ENCODE measurements at regions not wholly inside any gene's neighbourhood (a gene's known extent, or its start where the extent isn't known, plus 50 kb on each side); places are given as distances from the start of the nearest gene placed in this dataset.

DNA sequence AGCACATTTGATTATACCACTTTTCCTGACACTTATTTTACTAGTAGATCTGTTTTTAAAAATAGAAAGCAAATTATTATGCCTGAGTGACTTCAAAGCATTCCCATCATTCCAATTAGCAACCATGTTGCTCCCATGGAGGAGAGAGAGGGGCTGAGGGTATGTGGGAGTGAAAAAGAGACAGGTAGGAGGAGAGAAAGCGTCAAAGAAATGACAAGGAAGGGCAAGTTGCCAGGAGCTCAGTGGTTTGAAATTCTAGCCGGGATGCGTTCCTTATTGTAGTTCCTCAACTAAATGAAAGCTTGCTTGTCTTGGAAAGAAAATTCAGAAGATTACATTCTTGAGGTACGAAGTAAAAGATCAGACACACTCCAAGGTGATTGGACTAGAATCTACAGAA, 92.4 kb upstream of the PKP2 start:
- H3K4me3 ChIP-seq (ENCODE audit: low read depth, low read length), result no peak overlapping the region
- TF ChIP-seq CTCF (IDR thresholded peaks at IDR 0.05; ENCODE audit: low read depth, low read length) (no peak), MYC (IDR thresholded peaks at IDR 0.05; ENCODE audit: low read depth, low read length) (no peak), POLR2A (IDR thresholded peaks at IDR 0.05; ENCODE audit: extremely low read depth, insufficient read length) (no peak)
- TF ChIP-seq, protein P1, sequence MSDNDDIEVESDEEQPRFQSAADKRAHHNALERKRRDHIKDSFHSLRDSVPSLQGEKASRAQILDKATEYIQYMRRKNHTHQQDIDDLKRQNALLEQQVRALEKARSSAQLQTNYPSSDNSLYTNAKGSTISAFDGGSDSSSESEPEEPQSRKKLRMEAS (IDR thresholded peaks at IDR 0.05; ENCODE audit: low read depth, low read length), result no peak
- no peak for DNase-seq (ENCODE audit: low read depth)

GRCh38 chr12:32987512-32987911, 90.9 kb upstream of the PKP2 start:
- no peak for TF ChIP-seq POLR2A (IDR thresholded peaks at IDR 0.05; ENCODE audit: extremely low read depth, insufficient read length)
- TF ChIP-seq MYC (IDR thresholded peaks at IDR 0.05; ENCODE audit: low read depth, low read length), result no peak
- TF ChIP-seq, protein P1 (IDR thresholded peaks at IDR 0.05; ENCODE audit: low read depth, low read length), result no peak
- TF ChIP-seq CTCF (IDR thresholded peaks at IDR 0.05; ENCODE audit: low read depth, low read length), result no peak
- no peak overlapping the region for H3K4me3 ChIP-seq (ENCODE audit: low read depth, low read length)
- DNase-seq (ENCODE audit: low read depth), result no peak

GRCh38 chr12:32983968-32984367, 87.4 kb upstream of the PKP2 start:
- no peak overlapping the region for H3K4me3 ChIP-seq (ENCODE audit: low read depth, low read length)
- peak; percentile 66 for DNase-seq (ENCODE audit: low read depth)
- no peak for TF ChIP-seq CTCF (IDR thresholded peaks at IDR 0.05; ENCODE audit: low read depth, low read length)
- TF ChIP-seq, protein P1 (IDR thresholded peaks at IDR 0.05; ENCODE audit: low read depth, low read length), result no peak
- TF ChIP-seq MYC (IDR thresholded peaks at IDR 0.05; ENCODE audit: low read depth, low read length), result no peak
- no peak for TF ChIP-seq POLR2A (IDR thresholded peaks at IDR 0.05; ENCODE audit: extremely low read depth, insufficient read length)

- no peak overlapping the region for H3K4me3 ChIP-seq (ENCODE audit: low read depth, low read length)
- DNase-seq (ENCODE audit: low read depth), result no peak
- TF ChIP-seq CTCF (IDR thresholded peaks at IDR 0.05; ENCODE audit: low read depth, low read length), result no peak
- TF ChIP-seq POLR2A (IDR thresholded peaks at IDR 0.05; ENCODE audit: extremely low read depth, insufficient read length), result no peak
- TF ChIP-seq MYC (IDR thresholded peaks at IDR 0.05; ENCODE audit: low read depth, low read length), result no peak
- TF ChIP-seq, protein P1 (IDR thresholded peaks at IDR 0.05; ENCODE audit: low read depth, low read length), result no peak
These were observed 86.8 kb upstream of the PKP2 start for GRCh38 chr12:32983332-32983731.

GRCh38 chr12:32981139-32981538, 84.6 kb upstream of the PKP2 start:
- no peak for TF ChIP-seq MYC (IDR thresholded peaks at IDR 0.05; ENCODE audit: low read depth, low read length)
- TF ChIP-seq POLR2A (IDR thresholded peaks at IDR 0.05; ENCODE audit: extremely low read depth, insufficient read length), result no peak
- no peak overlapping the region for H3K4me3 ChIP-seq (ENCODE audit: low read depth, low read length)
- no peak for DNase-seq (ENCODE audit: low read depth)

DNA sequence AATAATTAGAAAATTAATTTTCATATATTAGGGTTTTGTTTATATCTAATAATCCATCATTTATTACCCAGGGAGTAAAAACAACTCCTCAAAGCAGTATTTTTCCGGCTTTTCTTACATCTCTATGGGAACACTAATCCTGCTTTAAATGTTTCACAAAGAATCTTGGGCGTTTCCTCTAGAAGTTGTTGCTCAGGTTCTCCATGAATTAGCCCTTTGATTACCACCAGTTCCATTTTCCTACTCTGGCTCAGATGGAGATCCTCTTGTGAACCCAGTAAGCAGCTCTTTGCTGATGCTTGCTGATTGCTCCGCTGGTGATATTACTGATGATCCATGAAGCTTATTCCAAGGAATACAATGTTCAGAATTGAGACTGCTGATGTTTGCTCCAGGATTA, 78.5 kb upstream of the PKP2 start:
- DNase-seq (ENCODE audit: low read depth), result no peak
- no peak overlapping the region for H3K4me3 ChIP-seq (ENCODE audit: low read depth, low read length)
- TF ChIP-seq MYC (IDR thresholded peaks at IDR 0.05; ENCODE audit: low read depth, low read length) (no peak), POLR2A (IDR thresholded peaks at IDR 0.05; ENCODE audit: extremely low read depth, insufficient read length) (no peak), CTCF (IDR thresholded peaks at IDR 0.05; ENCODE audit: low read depth, low read length) (no peak)
- TF ChIP-seq, protein P1 (IDR thresholded peaks at IDR 0.05; ENCODE audit: low read depth, low read length), result no peak

All from NB4 (cell line).